Neural crest cell (in vitro differentiated cells): ENCODE measurements at regions not wholly inside any gene's neighbourhood (a gene's known extent, or its start where the extent isn't known, plus 50 kb on each side); places are given as distances from the start of the nearest gene placed in this dataset.

Experiments
- DNase-seq: peaks from one replicate; pipeline ENCODE4 v3.0.0; 2021; ENCODE audit warnings: low read depth, mixed read lengths, low spot score
- H3K27ac Mint-ChIP-seq: one replicate; pipeline ENCODE4 v1.8.0; 2021; ENCODE audit warnings: mild to moderate bottlenecking, mixed read lengths; ENCODE audit not compliant: unreplicated experiment
- H3K27me3 Mint-ChIP-seq: 2 replicates; pipeline ENCODE4 v1.8.0; 2021; ENCODE audit warnings: low read depth, mild to moderate bottlenecking, mixed read lengths
- H3K36me3 Mint-ChIP-seq: 2 replicates; pipeline ENCODE4 v1.8.0; 2021; ENCODE audit warnings: low read depth, mild to moderate bottlenecking, mixed read lengths
- H3K4me1 Mint-ChIP-seq: 2 replicates; pipeline ENCODE4 v1.8.0; 2021; ENCODE audit warnings: mixed read lengths
- H3K4me3 Mint-ChIP-seq: one replicate; pipeline ENCODE4 v1.8.0; 2021; ENCODE audit warnings: mild to moderate bottlenecking, mixed read lengths
- H3K9me3 Mint-ChIP-seq: 2 replicates; pipeline ENCODE4 v1.8.0; 2021; ENCODE audit warnings: mixed read lengths
- TF ChIP-seq, protein P1 (sequence below): fragments of 200-600 bp; sonication (generic); conservative IDR thresholded peaks from 2 replicates; pipeline ENCODE4 v1.5.0; 2021; ENCODE audit warnings: antibody characterized with exemption, mild to moderate bottlenecking

GRCh38 chr9:135299239-135299590 lies 180.4 kb upstream of the PPP1R26 start:
- TF ChIP-seq, protein P1, sequence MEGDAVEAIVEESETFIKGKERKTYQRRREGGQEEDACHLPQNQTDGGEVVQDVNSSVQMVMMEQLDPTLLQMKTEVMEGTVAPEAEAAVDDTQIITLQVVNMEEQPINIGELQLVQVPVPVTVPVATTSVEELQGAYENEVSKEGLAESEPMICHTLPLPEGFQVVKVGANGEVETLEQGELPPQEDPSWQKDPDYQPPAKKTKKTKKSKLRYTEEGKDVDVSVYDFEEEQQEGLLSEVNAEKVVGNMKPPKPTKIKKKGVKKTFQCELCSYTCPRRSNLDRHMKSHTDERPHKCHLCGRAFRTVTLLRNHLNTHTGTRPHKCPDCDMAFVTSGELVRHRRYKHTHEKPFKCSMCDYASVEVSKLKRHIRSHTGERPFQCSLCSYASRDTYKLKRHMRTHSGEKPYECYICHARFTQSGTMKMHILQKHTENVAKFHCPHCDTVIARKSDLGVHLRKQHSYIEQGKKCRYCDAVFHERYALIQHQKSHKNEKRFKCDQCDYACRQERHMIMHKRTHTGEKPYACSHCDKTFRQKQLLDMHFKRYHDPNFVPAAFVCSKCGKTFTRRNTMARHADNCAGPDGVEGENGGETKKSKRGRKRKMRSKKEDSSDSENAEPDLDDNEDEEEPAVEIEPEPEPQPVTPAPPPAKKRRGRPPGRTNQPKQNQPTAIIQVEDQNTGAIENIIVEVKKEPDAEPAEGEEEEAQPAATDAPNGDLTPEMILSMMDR = no peak
- Mint-ChIP-seq H3K27me3 (peaks cover 15% of the 10 kb centered on the region), H3K4me3 (no peak overlapping the region), H3K4me1 (no peaks in the 10 kb centered on the region), H3K9me3 (peaks cover 6% of the 10 kb centered on the region), H3K36me3 (no peaks in the 10 kb centered on the region), H3K27ac (no peak overlapping the region)
- no peak for DNase-seq

DNA sequence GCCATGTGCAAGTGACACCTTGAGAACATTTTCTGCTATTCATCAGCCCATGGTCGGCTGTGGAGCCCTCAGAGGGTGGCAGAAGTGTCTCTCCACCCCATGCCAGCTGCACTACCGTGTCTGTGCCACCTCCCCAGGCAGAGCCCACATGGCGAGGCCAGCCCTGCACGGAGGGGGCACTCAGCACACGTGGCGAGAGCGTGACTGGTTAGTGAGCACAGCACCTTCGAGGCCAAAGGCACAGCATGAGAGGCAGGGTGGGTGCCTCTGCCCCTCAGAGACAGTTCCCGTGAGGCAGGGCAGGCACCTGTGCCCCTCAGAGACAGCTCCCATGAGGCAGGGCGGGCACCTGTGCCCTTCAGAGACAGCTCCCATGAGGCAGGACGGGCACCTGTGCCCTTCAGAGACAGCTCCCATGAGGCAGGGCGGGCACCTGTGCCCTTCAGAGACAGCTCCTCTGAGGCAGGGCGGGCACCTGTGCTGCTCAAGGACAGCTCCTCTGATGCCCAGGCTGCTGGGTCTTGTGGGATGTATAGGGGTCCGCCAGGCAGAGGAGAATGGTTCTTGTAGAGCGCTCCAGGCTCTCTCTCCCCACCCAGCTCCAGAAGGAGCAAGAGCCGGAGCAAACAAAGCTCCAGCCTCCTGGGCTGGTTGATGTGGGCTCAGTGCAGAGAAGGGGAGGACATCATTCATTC lies 179.8 kb upstream of the PPP1R26 start:
- TF ChIP-seq, protein P1 = no peak
- no peak for DNase-seq
- Mint-ChIP-seq H3K36me3 (no peaks in the 10 kb centered on the region), H3K9me3 (peaks cover 6% of the 10 kb centered on the region), H3K27ac (no peak overlapping the region), H3K27me3 (peaks cover 15% of the 10 kb centered on the region), H3K4me3 (no peak overlapping the region), H3K4me1 (no peaks in the 10 kb centered on the region)

DNA sequence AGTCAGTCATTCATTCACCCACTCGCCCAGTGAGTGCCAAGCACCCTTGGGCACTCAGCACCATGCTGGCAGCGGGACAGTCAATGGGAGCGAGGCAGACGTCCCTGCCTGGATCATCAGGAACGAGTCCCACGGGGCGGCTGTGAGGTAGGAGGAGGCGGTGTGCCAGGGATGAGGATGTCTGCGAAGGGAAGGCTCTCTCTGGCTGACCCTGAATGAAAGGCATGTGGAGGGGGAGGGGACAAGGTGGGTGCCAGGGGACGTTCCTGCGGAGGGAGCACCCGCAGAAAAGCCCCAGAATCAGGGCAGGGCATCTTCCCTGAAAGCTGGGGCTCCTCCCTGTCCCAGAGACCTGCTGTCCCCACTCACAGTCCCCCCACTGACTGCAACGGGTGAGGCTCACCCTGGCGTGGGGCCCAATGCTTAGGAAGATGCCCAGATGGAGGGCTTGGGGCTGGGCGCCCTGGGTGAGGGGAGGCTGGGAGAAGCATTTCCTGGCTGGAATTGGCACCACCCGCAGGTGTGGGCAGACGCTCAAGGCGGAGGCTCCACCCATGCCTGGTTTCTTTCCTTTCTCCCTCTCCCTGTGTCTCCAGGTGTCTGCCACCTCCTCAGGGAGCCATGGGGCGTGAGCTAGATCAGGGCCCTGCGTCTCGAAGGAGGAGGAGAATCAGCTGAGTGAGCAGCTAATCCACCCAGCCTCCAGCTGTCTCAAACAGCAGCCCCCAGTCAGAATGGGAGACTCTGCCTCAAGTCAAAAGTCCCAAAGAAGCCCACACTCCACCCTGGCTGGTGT lies 179.0 kb upstream of the PPP1R26 start:
- DNase-seq = no peak
- TF ChIP-seq, protein P1 = no peak
- Mint-ChIP-seq H3K4me3 (no peak overlapping the region), H3K9me3 (peaks cover 6% of the 10 kb centered on the region), H3K27ac (no peak overlapping the region), H3K27me3 (peaks cover 19% of the 10 kb centered on the region), H3K36me3 (no peaks in the 10 kb centered on the region), H3K4me1 (no peaks in the 10 kb centered on the region)

DNA sequence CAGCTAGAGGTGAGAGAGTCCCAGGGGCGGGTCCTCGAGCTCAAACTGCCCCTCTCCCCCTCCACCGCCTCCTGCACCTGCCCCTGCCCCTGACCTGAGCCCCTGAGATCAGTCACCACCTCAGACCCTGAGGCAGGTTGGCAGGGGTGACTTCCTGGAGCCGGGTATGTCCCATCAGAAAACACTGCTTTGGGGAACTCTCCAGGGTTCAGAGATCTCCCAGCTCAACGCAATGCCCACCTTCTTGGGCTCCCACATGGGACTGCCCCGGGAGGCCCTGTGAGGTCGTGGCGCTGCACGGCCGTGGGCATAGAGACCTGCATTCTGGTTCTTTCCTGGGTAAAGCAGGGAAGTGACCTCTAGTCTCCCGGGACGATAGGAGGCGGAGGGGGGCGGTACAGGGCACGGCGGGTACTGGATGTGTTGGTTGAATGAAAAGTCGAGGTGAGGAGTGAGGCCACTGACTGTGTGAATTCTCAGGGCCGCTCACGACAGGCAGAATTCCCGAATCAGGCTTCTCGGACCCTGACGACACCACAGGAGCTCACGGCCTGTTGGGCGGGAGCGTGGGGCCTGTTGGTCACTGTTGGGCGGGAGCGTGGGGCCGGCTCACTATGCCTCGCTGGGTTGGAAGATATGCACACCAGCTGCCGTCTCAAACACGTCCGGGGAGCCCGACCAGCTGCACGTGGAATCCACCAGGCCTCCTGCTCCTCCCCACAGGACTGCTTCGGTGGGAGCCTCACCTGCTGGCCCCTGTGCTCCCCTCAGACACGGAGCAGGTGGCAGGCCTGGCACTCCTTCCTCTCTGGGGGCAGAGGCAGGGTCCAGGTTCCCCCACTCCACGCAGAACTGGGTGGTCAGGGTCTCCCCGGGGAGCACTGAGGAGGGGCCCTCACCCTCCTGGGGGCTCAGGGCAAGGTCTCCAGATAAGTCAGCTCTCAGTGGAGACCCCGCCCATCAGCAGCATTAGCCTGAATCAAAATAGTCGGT lies 178.0 kb upstream of the PPP1R26 start:
- Mint-ChIP-seq H3K27me3 (peaks cover 24% of the 10 kb centered on the region), H3K27ac (no peak overlapping the region)
- DNase-seq = no peak

More for the DNA sequence above, 178.0 kb upstream of the PPP1R26 start:
- H3K36me3 Mint-ChIP-seq = no peaks in the 10 kb centered on the region
- H3K4me3 Mint-ChIP-seq = no peak overlapping the region
- H3K4me1 Mint-ChIP-seq = no peaks in the 10 kb centered on the region
- TF ChIP-seq, protein P1 = no peak
- peaks cover 6% of the 10 kb centered on the region for H3K9me3 Mint-ChIP-seq
